ENCODE measurements at regions not wholly inside any gene's neighbourhood (a gene's known extent, or its start where the extent isn't known, plus 50 kb on each side); places are given as distances from the start of the nearest gene placed in this dataset.

GRCh38 chr1:115220340-115221270 lies 117.4 kb downstream of the NGF start:
- TF ChIP-seq CTCF (IDR thresholded peaks at IDR 0.05) = no peak
- TF ChIP-seq POLR2AphosphoS5 (IDR thresholded peaks at IDR 0.05) = no peak
